Hippocampal formation (tissue), 2 donors: ENCODE measurements at regions not wholly inside any gene's neighbourhood (a gene's known extent, or its start where the extent isn't known, plus 50 kb on each side); places are given as distances from the start of the nearest gene placed in this dataset.
A peak's percentile ranks its signal among the peaks of the same experiment; 100 is the strongest.
"Not testable (repeated sequence)": the region's sequence is repeated elsewhere in the genome, so short reads cannot be mapped to it uniquely, and the experiment has no call there.

Experiments used
- DNase-seq, 2 donors: peaks; one replicate each; lab custom pipeline; 2025; lab: John Stamatoyannopoulos, UW

GRCh38 chr15:45868109-45868691 lies 233.4 kb downstream of the SQOR start:
- no peak for DNase-seq

GRCh38 chr15:45869034-45869668 lies 234.3 kb downstream of the SQOR start:
- no peak for DNase-seq

GRCh38 chr15:45871121-45871855 lies 236.5 kb downstream of the SQOR start:
- no peak for DNase-seq

GRCh38 chr15:45873781-45874180 lies 239.0 kb downstream of the SQOR start:
- DNase-seq, result no peak

- not testable (repeated sequence) for DNase-seq
Measured at GRCh38 chr15:45874566-45874965, 239.7 kb downstream of the SQOR start.

- no peak for DNase-seq
Measured at GRCh38 chr15:45884289-45884688, 249.5 kb downstream of the SQOR start.

- DNase-seq, result no peak
Measured at GRCh38 chr15:45884755-45885445, 250.1 kb downstream of the SQOR start.

GRCh38 chr15:45885801-45886200 lies 251.0 kb downstream of the SQOR start:
- no peak for DNase-seq

GRCh38 chr15:45891766-45892165 lies 256.9 kb downstream of the SQOR start:
- peak; percentile 1 to 15 for DNase-seq

- DNase-seq, result no peak
Measured at GRCh38 chr15:45892182-45892581, 257.4 kb downstream of the SQOR start.

- DNase-seq, result no peak
Measured at GRCh38 chr15:45903283-45903682, 268.5 kb downstream of the SQOR start.

- no peak for DNase-seq
Measured at GRCh38 chr15:45904019-45904418, 269.2 kb downstream of the SQOR start.

- DNase-seq, result no peak
Measured at GRCh38 chr15:45906230-45906629, 271.4 kb downstream of the SQOR start.

GRCh38 chr15:45910671-45911070 lies 275.8 kb downstream of the SQOR start:
- DNase-seq, result no peak

GRCh38 chr15:45913451-45913850 lies 278.6 kb downstream of the SQOR start:
- no peak for DNase-seq

GRCh38 chr15:45914425-45914824 lies 279.6 kb downstream of the SQOR start:
- DNase-seq, result no peak

- no peak for DNase-seq
Measured at GRCh38 chr15:45918839-45919238, 284.0 kb downstream of the SQOR start.

- DNase-seq, result no peak
Measured at GRCh38 chr15:45919806-45920205, 285.0 kb downstream of the SQOR start.

- no peak for DNase-seq
Measured at GRCh38 chr15:45921376-45921775, 286.5 kb downstream of the SQOR start.

GRCh38 chr15:45921978-45922377 lies 287.1 kb downstream of the SQOR start:
- DNase-seq, result no peak

GRCh38 chr15:45941367-45941766 lies 306.5 kb downstream of the SQOR start:
- no peak for DNase-seq

- no peak for DNase-seq
Measured at GRCh38 chr15:45943240-45943639, 308.4 kb downstream of the SQOR start.

- no peak for DNase-seq
Measured at GRCh38 chr15:45946111-45946510, 311.3 kb downstream of the SQOR start.
